ENCODE measurements at regions not wholly inside any gene's neighbourhood (a gene's known extent, or its start where the extent isn't known, plus 50 kb on each side); places are given as distances from the start of the nearest gene placed in this dataset.

DNA sequence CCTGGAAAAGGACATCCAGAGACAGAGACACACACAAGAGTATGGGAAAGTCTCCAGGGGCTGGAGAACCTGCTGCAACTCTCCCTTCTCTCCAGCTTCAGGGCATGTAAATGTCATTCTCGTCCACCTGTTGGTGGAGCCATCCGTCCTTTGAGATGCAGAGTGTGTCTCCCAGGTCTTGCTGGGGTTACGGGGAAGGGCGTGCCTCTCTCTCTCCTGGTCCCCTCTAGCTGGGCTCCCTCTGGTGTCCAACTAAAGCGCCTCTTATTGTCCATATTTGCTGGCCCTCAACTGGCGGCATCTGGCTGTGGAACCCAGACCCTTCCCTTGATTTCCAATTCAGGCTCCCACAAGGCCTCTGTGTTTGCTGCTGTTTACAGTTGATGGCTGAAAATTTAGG lies 244.1 kb downstream of the BMP7 start:
- FAIRE-seq (no peak), DNase-seq (ENCODE audit: low spot score) (no peak)

DNA sequence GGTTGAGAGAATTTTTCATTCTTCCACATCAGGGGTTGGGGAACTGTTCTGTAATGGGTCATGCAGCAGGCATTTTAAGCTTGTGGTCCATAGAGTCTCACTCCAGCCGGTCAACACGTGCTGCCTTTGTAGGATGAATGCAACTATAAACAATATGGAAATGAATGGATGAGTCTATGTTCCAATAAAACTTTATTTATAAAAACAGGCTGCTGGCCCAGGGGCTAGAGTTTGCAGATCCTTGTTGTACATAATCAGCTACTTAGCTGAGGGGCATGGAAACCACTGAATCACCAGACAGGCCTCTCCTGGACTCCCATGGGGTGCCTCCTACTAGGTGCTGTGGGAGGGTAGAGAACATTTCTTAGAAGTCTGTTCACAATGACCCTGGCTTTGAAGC lies 243.4 kb downstream of the BMP7 start:
- FAIRE-seq, result no peak
- no peak for DNase-seq (ENCODE audit: low spot score)

DNA sequence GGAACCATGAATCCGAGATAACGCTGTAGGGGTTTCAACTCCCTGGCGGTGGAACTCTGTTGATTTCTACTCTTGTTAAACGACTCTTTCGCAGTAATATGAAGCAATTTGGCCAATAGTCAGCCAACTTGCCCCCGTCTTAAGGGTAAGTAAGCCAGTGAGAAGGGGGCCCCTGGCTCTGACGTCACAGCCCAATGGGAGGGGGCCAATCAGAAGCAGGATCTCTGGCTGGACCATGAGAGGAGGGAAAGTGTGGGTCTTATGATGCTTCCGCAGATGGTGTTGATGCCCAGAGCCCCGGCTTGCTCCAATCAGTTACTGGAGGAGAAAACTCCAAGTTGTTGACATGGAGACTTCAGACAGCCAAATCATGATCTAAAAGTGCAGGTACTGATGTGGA lies 242.4 kb downstream of the BMP7 start:
- no peak for DNase-seq (ENCODE audit: low spot score)
- FAIRE-seq, result no peak

DNA sequence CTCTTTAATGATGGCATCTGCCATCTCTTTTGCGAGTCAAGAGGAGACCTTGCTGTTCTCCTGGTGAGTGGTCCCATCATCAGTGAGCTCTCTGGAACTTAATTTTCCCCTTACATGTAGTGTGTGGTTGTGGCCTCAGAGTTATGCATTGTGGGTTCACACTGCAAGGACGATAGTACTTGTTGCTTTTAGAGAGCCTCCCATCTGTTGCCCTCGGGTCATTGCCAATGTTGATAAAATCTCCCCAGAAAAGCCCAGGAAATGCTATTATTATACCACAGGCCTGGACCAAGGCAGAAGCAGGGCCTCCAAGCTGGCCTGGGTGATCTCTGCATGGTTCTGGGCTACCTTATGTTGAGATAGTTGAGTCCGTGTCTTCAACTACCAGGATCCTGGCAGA lies 241.6 kb downstream of the BMP7 start:
- no peak for FAIRE-seq
- no peak for DNase-seq (ENCODE audit: low spot score)

DNA sequence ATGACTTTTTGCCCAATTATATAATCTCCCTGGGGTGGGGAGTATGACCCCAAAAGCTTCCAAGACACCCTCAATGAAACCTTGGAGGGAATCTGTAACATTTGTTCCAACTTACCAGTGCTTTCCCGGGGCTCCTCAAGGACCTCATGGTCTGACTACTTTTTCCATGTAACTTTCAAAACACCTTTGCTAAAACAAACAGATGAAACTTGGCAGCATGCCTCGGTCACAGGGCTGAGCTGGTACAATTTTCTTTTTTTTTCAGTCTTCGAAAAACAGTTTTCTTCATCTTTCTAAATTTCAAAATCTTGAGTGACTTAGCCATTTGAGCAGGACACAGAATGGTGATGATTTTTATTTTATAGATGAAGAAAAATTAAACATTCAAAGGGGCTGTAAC lies 241.2 kb downstream of the BMP7 start:
- FAIRE-seq, result no peak
- no peak for DNase-seq (ENCODE audit: low spot score)

DNA sequence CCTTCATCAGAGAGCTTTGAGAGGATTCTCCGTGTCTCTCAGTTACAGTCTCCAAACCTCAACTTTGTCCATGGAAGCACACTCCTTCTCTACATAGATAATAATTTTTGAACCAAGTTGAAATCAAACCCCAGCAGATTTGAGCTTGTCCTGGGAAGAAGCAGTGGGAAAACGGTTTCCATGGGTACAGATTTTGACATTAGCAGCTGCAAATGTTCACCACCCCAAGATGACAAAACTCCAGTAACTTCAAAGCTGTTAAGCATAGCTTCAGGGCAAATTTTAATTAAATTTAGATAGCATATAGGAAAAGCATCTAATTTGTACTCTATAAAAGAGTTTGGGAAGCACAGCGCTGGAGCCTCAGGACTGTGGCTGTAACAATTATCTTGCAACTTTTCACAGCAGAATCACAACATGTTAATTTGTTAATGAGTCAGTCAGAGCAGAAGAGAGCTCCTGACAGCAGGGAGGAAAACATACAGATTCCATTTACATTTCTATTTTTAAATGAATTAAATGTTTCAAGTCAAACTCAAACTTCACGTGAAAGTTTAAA lies 240.7 kb downstream of the BMP7 start:
- DNase-seq (ENCODE audit: low spot score), result no peak
- FAIRE-seq, result no peak

DNA sequence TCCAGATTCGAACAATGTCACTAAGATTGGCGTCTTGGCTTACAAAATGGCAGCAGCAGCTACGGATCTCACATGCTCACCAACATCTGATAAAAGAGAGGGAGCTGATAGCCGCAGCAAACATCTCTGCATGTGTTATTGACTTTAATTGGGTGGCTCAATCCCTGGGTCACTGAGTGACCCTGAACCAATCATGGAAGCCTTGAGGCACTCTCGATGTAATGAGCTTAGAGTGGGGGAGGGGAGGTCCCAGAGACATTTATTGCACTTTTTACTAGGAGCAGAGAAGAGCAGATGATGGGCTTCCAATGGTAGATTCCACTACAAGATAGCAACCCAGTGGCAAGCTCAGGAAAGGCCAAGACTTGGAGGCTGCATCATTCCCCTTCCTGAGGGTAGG lies 238.7 kb downstream of the BMP7 start:
- no peak for DNase-seq (ENCODE audit: low spot score)

DNA sequence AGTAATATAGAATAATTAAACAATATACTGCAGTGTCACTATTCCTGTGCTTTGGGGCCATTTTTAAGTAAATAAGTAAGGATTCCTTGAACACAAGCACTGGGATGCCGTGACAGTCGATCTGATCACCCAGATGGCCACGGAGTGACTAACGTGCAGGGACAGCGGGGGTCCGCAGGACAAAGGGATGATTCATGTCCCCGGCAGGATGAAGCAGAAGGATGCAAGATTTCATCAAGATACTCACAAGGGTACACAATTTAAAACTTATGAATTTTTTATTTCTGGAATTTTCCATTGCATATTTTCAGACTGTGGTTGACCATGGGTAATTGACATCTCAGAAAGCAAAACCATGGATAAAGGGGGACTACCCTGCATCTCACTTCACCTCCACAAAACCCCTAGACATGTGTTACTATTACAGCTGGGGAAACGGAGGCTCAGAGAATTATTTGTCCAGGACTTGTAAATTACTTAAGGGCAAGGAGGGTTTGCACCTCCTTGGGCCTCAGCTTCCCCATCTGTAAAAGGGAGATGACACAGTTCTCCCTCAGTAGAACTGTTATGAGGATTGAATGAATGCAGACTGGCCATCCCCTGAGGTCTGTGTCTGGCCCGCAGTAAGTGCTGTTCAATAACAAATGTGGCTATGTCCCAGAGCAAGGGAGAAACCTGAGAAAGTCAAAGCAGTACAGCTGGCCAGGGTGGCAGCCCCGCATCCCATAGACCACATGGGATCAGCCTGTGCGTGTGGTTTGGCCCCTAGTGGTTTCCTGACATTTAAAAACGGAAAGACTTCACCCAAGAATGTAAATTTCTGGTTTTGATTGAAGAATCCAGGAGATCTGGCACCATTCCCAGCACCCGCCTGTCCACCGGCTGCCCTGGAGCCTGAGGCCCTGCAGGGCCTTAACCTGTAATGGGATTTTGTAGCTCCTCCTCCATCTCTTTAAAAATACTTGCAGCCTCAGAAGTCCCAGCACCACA lies 235.5 kb downstream of the BMP7 start:
- DNase-seq (ENCODE audit: low spot score) (peak; percentile 88), FAIRE-seq (peak; percentile 50)

More for the DNA sequence above, 238.7 kb downstream of the BMP7 start:
- no peak for FAIRE-seq

DNA sequence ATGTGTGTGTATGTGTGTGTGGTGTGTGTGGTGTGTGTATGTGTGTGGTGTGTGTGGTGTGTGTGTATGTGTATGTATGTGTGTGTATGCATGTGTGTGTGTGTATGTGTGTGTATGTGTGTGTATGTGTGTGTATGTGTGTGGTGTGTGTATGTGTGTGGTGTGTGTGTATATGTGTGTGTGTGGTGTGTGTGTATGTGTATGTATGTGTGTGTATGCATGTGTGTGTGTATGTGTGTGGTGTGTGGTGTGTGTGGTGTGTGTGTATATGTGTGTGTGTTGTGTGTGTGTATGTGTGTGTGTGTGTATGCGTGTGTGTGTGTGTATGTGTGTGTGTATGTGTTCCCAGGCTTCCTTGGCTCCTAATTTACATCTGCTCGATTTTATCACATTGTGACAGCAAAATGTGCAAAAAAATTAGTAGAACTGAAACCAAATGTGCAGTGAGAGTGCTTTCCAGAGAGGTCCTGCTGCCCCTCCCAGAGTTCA lies 234.5 kb downstream of the BMP7 start:
- FAIRE-seq (peak; percentile 100), DNase-seq (ENCODE audit: low spot score) (no peak)

DNA sequence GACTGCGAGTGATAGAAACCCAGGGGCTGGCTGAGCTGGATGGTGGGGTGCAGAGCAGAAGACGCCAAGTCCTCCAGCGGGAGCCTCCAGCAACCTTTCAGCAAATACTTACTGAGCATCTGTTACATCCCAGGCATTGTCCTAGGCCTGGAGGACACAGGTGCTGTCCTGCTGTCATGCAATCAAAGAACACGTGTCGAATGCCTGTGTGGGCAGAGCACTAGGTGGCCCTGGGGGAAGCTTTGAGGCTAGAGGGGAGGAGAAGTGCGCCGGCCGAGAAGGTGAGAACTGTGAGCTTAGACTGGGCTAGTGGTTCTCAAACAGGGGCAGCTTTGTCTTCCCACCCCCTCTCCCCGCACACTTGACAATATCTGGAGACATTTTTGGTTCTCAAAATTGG lies 233.6 kb downstream of the BMP7 start:
- no peak for FAIRE-seq
- no peak for DNase-seq (ENCODE audit: low spot score)

DNA sequence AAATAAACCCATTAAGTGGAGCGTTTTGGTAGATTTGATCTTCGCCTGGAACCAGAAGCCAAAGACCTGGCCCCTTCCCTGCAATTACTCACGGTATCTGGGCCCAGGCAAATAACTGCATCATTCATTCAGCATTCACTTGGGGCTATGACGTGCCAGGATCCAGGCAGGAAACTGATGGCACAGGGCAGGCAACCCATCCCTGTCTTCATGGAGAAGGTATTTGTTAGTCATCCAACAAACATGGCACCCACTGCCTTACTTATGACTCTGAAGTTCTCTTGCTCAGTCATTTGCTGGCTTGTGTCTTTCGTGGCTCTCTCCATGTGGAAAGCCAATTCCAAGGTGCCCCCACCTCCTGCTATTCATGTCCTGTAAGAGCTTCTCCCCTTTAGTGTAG lies 232.4 kb downstream of the BMP7 start:
- DNase-seq (ENCODE audit: low spot score), result no peak

DNA sequence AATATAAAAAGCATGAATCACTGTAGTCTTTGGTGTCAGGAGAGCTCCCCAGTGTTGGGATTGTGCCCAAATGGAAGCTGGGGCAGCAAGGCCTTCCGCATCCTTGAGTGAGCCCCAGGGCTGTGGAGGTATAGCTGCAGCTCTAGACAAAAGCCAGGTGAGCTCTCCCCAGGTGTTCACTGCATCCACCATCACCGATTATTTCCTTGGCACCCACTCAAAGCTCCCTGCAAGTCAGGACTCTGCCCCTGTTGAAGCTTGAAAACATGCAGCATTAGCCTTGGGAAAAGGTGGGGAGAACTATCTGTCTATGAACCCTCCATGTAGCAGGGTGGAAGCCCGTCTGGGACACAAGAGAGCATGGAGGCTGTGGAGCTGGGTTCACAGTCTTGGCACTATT lies 228.8 kb downstream of the BMP7 start:
- no peak for FAIRE-seq
- DNase-seq (ENCODE audit: low spot score), result no peak

More for the DNA sequence above, 232.4 kb downstream of the BMP7 start:
- no peak for FAIRE-seq

DNA sequence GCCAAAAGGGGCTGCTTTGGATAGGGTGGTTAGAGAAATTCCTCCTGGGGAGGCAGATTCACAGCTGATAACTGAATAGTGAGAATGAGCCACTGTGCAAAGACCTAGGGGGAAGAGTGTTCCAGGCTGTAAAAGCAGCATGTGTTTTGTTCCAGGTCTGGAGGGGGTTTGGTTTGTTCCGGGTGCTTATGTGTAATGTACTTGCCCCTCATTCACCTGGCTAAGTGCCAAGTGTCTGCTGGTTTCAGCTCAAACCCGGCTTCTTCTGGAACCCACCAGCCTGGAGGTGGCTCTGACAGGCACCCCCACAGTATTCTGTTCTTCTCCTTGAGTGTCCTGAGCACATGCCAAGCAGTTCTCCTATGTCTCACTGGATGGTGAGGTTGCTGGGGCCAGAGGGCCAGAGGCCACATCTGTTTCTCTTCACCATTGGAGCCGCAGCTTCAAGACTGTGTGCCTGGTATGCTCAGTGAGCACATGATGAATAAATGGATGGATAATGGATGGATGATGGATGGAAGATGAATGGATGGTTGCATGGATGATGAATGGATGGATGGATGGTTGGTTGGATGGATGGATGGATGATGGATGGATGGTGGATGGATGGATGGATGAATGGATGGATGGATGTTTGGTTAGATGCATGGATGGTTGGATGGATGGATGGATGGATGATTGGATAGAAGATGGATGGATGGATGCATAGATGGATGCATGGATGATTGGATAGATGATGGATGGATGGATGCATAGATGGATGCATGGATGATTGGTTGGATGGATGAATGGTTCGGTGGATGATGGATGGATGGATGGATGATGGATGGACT lies 227.6 kb downstream of the BMP7 start:
- FAIRE-seq, result peak; percentile 98
- no peak for DNase-seq (ENCODE audit: low spot score)

DNA sequence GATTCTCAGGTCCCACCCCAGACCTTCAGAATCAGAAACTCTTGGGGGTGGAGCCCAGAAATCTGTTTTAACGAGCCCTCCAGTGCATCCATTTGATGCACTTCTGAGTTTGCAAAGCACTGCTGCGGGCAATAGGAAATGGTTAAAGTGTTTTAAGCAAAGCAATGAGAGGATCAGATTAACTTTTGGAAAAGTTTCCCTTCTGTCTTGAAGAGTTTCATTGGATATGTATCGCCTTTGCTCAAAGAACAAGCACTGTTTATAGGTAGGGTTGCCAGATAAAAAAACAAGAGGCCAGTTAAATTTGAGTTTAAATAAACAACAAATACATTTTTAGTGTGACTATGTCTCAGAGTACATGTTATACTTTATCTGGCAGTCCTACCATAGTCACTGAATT lies 226.0 kb downstream of the BMP7 start:
- no peak for DNase-seq (ENCODE audit: low spot score)
- FAIRE-seq, result no peak

DNA sequence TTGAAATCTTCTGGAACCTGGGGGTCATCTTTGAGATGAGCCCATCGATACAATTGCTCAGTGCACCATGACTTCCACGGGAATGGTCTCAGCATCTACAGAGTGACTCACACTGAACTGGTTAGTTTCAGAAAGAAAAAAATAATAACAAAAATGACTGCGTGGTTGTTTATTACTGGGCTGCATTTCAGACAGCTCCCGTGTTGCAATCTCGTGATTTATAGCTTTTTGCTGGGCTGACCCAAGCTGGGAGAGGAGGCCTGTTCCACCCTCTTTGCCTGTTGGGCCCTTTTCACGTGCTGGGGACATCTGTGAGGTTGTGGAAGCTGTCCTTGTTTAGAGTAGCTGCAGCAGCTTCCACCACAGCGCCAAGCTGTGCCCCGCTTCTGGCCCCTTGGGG lies 225.5 kb downstream of the BMP7 start:
- DNase-seq (ENCODE audit: low spot score) (peak; percentile 68), FAIRE-seq (no peak)

DNA sequence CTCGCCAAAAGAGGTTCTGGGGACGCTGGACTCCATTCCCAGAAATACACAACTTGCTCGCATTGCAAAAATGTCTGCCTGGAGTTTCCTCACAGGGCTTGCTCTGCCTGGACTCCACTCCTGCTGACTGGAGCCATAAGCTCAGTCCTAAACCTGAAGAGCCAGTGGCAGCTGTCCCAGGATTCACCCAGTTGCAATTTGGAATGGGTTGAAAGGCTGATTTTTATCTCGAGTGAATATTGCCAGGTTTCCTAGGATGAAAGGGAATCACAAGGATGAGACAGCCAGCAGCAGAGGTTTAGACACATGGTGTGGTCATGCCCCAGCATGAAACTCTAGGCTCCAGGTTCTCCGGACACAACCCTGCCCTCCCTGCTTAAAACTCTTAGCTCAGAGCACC lies 223.3 kb downstream of the BMP7 start:
- DNase-seq (ENCODE audit: low spot score), result no peak
- no peak for FAIRE-seq

DNA sequence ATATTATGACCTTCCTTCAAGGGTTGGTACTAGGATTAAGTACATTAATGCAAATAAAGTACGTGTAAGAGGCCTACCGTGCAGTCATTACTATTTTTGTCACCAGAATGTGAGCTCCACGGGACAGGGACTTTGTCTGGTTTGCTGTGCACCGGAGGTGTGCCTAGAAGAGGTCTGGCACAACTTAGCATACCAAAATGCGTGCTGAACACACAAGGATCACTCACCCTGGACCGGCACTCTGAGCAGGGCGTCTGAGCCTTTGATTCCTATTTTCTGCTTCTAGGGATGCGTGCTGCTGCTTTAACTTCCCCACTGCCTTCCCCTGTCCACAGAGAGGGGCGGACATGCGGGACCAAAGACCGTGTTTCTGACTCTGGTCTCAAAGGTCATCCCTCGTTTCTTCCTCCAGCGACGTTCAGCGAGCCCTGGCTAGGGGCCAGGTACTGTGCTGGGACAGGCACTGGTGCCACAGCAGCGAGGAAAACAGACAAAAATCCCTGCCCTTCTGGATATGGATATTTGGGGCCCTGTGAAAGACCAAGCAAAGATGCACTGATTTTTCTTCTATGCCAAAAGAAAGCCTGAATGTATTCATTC lies 222.7 kb downstream of the BMP7 start:
- no peak for FAIRE-seq
- DNase-seq (ENCODE audit: low spot score), result no peak

DNA sequence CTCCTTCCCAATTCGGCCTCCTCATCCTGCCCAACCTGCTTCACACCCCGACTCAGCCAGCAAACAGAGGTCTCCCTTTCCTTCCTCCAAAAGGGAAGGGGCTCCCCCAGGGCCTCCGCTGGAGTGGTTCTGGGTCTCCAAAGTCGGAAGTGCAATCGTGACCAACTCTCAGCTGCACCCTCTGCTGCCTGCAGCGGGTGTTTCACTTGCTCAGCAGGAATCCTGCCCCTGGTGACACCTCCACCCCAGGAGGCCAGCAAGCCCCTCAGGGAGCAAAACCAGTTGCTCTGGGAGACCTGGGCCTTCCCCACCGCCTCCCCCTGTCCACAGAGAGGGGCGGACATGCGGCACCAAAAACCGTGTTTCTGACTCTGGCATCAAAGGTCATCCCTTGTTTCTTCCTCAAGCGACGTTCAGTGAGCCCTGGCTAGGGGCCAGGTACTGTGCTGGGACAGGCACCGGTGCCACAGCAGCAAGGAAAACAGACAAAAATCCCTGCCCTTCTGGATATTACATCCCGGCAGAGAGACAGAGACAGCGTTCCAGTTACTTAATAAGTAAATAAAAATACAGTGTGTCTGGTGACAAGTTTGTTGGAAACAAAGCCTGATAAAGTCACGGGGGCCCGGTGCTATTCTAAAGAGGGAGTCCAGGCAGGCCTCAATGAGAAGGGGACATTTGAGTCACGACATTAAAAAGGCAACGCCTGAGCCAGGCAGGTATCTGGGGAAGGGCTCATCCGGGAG lies 219.0 kb downstream of the BMP7 start:
- FAIRE-seq (peak; percentile 53), DNase-seq (ENCODE audit: low spot score) (peak; percentile 71)

DNA sequence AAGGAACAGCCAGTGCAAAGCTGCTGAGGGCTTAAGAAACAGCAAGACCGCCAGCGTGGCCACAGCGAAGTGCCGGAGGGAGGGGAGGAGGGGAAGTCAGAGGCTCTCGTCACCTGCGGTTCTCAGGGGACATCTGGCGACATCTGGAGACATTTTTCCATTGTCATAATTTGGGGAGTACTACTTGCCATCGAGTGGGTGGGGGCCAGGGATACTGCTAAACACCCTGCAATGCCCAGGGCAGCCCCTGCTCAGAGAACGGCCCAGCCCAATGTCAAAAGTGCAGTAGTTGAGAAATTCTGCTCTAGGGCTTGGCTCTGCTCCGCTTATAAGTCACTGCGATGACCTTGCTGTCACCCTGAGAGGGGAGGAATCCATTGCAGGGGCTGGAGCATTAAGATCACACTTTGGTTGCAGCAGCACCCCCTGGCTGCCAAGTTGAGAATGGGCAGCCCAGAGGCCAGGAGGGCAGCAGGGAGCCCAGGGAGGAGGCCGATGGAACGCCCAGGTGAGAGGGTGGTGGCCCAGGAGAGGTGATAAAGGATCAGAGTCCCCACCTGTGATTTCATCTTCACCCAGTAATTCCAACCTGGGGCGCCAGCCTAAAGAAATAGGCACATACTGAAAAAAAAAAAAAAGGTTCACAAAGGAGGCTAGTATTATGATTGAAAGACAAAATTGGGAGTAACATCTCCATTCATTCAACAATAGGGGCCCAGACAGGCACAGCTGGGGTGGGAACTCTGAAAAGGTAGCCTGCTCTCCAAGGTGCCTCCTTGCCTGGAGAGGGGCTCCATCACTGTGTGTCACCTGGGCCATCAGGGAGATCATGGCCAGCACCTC lies 218.2 kb downstream of the BMP7 start:
- peak; percentile 70 for DNase-seq (ENCODE audit: low spot score)
- peak; percentile 32 for FAIRE-seq

DNA sequence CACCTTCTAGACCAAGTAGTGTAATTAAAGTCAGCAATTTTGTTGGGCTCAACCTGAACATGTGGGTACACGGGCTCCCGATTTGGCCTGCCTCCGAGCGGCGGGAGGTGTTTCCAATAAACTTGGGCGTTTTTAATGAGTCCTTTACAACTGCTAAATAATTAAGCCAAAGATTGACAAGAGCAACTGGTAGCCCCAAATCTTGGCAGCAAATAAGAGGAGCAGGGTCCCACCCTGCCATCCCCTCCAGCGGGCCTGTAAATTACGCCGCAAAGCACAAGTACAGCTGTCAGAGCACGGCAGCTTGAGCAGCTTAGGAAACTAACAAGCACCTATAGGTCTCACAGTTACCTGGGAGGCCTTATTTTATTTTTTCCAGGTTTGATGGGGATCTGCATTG lies 217.1 kb downstream of the BMP7 start:
- DNase-seq (ENCODE audit: low spot score), result no peak
- no peak for FAIRE-seq
